Left lung (tissue), 4 donors: ENCODE measurements at regions not wholly inside any gene's neighbourhood (a gene's known extent, or its start where the extent isn't known, plus 50 kb on each side); places are given as distances from the start of the nearest gene placed in this dataset.
"Not testable (repeated sequence)": the region's sequence is repeated elsewhere in the genome, so short reads cannot be mapped to it uniquely, and the experiment has no call there.

Experiments
- ATAC-seq: fragments of 200-7000 bp; cut with Tn5 transposase; one replicate; pipeline ENCODE4 v1.9.1; 2020; ENCODE audit warnings: moderate library complexity
- DNase-seq, 4 donors: peaks; one replicate each; pipeline ENCODE4 v3.0.0-alpha.2; 2013 to 2020
- H3K27ac ChIP-seq, 2 donors: fragments of 200-600 bp; sonication (generic) in 1 of 2; one replicate each; pipeline versions ENCODE4 v1.5.0 to v1.8.0; 2020 to 2021
- H3K27me3 ChIP-seq, 2 donors: fragments of 200-600 bp; sonication (generic) in 1 of 2; one replicate each; pipeline versions ENCODE4 v1.5.0 to v1.8.0; 2020 to 2021
- H3K36me3 ChIP-seq, 2 donors: fragments of 200-600 bp; sonication (generic) in 1 of 2; one replicate each; pipeline versions ENCODE4 v1.5.0 to v1.8.0; 2020 to 2021
- H3K4me1 ChIP-seq, 2 donors: fragments of 200-600 bp; one replicate each; pipeline ENCODE4 v1.8.0; 2021
- H3K4me3 ChIP-seq, 2 donors: fragments of 200-600 bp; sonication (generic) in 1 of 2; one replicate each; pipeline versions ENCODE4 v1.5.0 to v1.8.0; 2020 to 2021; ENCODE audit warnings: mild to moderate bottlenecking in 1 of 2
- H3K9me3 ChIP-seq, 2 donors: fragments of 200-600 bp; sonication (generic) in 1 of 2; one replicate each; pipeline versions ENCODE4 v1.5.0 to v1.8.0; 2020 to 2021
- intact Hi-C, 2 donors: fragments of 100-400 bp; cut with DNase I; formaldehyde crosslinking; loops; one replicate each; pipeline versions ENCODE4 v1.11.2 to v1.14.2; 2022
- TF ChIP-seq, protein P1 (sequence below), 2 donors: fragments of 200-600 bp; sonication (generic) in 1 of 2; IDR thresholded peaks; one replicate each; pipeline versions ENCODE4 v1.5.0 to v1.8.0; 2021; ENCODE audit warnings: antibody characterized with exemption in 2 of 2
- donor health status: DM: no; HTN: yes; CAD: no.
- donor health status: DM: no; HTN: no; CAD: no.

DNA sequence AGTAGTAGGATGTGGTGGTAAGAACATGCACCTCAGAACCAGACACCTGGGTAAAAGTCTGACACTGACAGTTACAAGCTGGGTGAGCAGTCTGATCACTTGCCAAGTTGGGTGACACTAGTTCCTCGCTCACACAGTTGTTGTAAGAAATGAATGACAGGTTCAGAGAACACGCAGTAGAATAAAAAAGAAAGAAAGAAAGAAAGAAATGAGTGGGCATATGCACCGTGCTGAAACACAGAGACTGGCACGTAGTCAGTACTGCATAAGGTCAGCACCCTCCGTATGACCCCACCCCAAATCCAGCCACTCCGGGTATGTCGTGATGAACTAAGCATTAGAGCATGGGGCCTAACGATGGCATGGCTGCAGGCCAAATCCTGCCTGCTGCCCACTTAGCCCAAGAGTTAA, 90.6 kb downstream of the GLUL start:
- DNase-seq: no peak
- Histone ChIP-seq H3K4me3 (no peak overlapping the region), H3K9me3 (no peaks in the 10 kb centered on the region), H3K4me1 (peaks cover 0 to 24% of the 10 kb centered on the region in 2 donors), H3K36me3 (no peaks in the 10 kb centered on the region), H3K27ac (no peak overlapping the region), H3K27me3 (no peaks in the 10 kb centered on the region)
- ATAC-seq: no peak
- TF ChIP-seq, protein P1, sequence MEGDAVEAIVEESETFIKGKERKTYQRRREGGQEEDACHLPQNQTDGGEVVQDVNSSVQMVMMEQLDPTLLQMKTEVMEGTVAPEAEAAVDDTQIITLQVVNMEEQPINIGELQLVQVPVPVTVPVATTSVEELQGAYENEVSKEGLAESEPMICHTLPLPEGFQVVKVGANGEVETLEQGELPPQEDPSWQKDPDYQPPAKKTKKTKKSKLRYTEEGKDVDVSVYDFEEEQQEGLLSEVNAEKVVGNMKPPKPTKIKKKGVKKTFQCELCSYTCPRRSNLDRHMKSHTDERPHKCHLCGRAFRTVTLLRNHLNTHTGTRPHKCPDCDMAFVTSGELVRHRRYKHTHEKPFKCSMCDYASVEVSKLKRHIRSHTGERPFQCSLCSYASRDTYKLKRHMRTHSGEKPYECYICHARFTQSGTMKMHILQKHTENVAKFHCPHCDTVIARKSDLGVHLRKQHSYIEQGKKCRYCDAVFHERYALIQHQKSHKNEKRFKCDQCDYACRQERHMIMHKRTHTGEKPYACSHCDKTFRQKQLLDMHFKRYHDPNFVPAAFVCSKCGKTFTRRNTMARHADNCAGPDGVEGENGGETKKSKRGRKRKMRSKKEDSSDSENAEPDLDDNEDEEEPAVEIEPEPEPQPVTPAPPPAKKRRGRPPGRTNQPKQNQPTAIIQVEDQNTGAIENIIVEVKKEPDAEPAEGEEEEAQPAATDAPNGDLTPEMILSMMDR (IDR thresholded peaks at IDR 0.05): no peak
- intact Hi-C loops: no loop called here

DNA sequence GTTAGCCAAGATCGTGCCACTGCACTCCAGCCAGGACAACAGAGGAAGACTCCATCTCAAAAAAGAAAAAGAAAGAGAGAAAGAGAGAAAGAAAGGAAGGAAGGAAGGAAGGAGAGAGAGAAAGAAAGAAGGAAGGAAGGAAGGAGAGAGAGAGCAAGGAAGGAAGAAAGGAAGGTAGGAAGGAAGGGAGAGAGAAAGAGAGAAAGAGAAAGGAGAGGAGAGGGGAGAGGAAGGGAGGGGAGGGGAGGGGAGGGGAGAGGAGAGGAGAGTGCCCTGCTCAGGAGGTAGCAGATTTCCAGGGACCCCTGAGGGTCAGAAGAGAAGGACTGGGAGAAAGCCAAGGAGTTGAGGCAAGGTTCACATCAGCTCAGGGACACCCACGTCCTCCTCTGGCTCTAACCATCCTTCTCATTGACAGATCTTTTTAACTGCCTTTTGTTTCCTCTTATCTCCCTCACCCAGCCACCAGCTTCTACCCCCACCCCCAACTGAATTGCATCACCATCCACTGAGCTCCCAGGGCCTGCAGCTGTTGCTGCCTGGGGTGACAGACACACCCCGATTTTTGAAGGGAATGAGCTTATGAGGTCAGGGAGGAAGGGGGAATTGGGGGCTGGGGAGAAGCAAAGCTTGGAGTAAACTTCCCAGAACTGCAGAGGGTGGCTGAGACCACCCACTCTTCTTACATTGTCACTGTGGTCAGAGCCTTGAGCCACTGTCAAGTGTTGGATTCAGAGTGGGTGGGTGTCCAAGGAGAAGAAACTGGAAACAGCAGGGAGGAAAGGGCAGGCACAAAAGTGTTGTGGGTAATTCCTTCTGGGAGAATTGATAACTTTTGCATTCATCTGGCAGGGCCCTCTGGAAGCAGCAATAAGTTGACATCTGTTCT, 91.6 kb downstream of the GLUL start:
- DNase-seq (peak; percentile 68 to 89 (median 73)), ATAC-seq (peak; percentile 78)
- Histone ChIP-seq H3K27me3 (no peaks in the 10 kb centered on the region), H3K4me1 (peaks cover 0 to 24% of the 10 kb centered on the region in 2 donors), H3K4me3 (no peak overlapping the region), H3K36me3 (no peaks in the 10 kb centered on the region), H3K27ac (no peak overlapping the region), H3K9me3 (no peaks in the 10 kb centered on the region)
- intact Hi-C loops: no loop called here
- TF ChIP-seq, protein P1 (IDR thresholded peaks at IDR 0.05): no peak

DNA sequence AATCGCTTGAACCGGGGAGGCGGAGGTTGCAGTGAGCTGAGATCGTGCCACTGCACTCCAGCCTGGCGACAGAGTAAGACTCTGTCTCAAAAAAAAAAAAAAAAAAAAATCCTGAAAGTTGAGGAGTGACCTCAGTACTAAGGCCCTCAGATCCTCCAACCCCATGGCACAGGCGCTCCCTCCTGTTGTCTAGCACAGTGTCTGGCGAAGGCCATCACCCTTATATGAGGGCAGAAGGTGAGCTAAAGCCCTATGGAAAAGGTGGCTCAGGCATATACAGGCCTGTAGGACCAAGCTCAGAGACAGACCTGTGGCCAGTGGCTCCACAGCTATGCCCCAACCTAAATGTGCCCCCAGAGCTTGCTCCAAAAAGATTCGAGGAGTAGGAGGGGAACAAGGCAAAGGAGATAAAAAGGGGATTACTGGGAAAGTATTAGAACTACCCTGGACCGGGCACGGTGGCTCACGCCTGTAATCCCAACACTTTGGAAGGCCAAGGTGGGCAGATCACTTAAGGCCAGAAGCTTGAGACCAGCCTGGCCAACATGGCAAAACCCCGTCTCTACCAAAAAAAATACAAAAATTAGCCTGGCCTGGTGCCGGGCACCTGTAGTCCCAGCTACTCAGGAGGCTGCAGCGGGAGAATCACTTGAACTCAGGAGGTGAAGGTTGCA, 92.4 kb downstream of the GLUL start:
- DNase-seq, ATAC-seq, H3K36me3 ChIP-seq, H3K27me3 ChIP-seq, intact Hi-C loops, H3K27ac ChIP-seq, H3K4me3 ChIP-seq, H3K9me3 ChIP-seq: not testable (repeated sequence)
- peaks cover 0 to 21% of the 10 kb centered on the region in 2 donors for H3K4me1 ChIP-seq

DNA sequence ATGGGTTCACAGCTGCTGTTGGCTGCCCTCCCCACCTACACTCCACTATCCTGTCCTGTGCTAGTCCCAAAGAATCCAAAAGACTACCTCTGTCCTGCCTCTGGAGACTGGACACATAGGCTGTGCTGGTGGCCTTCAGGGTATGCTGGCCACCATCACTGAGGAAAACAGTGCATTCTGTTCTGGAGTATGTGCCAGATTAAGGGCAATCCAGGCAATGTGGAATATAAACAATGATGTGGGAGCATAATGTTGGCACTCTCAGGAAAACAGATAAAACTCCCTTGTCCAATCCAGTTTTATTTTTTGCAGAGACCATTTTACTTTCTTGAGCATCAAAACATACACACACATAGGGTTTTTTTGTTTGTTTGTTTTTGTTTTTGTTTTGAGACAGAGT, 94.3 kb downstream of the GLUL start:
- H3K9me3 ChIP-seq: no peaks in the 10 kb centered on the region
- H3K27me3 ChIP-seq: no peaks in the 10 kb centered on the region
- H3K36me3 ChIP-seq: no peaks in the 10 kb centered on the region
- no peak for DNase-seq
- TF ChIP-seq, protein P1 (IDR thresholded peaks at IDR 0.05): no peak
- H3K4me3 ChIP-seq: no peak overlapping the region
- no peak overlapping the region for H3K27ac ChIP-seq
- intact Hi-C loops: no loop called here
- ATAC-seq: no peak
- H3K4me1 ChIP-seq: peaks cover 0 to 10% of the 10 kb centered on the region in 2 donors

DNA sequence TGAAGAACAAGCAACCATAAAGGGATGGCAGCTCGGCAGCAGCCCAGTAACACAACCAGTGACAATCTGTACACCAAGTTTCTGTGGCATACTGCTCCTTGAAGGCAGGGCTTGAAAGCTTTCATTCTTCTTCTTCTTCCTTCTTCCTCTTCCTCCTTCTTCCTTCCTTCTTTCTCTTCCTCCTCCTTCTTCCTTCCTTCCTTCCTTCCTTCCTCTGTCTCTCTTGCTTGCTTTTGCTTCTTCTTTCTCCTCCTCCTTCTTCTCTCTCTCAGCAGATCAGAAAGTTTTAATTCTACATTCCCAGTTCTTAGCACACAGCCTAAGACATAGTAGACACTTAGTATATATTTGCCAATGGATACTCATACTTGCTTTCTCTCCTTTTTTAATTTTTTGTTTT, 95.9 kb downstream of the GLUL start:
- Histone ChIP-seq H3K4me3 (no peak overlapping the region), H3K36me3 (no peaks in the 10 kb centered on the region), H3K27ac (no peak overlapping the region), H3K9me3 (no peaks in the 10 kb centered on the region), H3K4me1 (peaks cover 0 to 6% of the 10 kb centered on the region in 2 donors), H3K27me3 (no peaks in the 10 kb centered on the region)
- DNase-seq (no peak), ATAC-seq (no peak)
- TF ChIP-seq, protein P1 (IDR thresholded peaks at IDR 0.05): no peak
- intact Hi-C loops: no loop called here
